Natural killer cell (primary cell): ENCODE measurements at regions not wholly inside any gene's neighbourhood (a gene's known extent, or its start where the extent isn't known, plus 50 kb on each side); places are given as distances from the start of the nearest gene placed in this dataset.

Source experiments
- ATAC-seq, 3 donors: fragments of 150-1000 bp in 2 of 3; fragments of 200-7000 bp in 1 of 3; cut with Tn5 transposase; 1 replicate in 1 of 3; 2 replicates in 2 of 3; pipeline ENCODE4 v1.10.0; 2021; ENCODE audit warnings: mild to moderate bottlenecking in 2 of 3, moderate library complexity in 2 of 3
- DNase-seq, 2 donors: peaks; one replicate each; pipeline versions ENCODE4 v3.0.0 to v3.0.0-alpha.2; 2013 to 2021; ENCODE audit warnings: mixed read lengths in 1 of 2
- H3K27ac ChIP-seq: one replicate; pipeline ENCODE4 v1.5.1; 2013; ENCODE audit warnings: mild to moderate bottlenecking, low read length
- H3K27me3 ChIP-seq: one replicate; pipeline ENCODE4 v1.6.1; 2013; ENCODE audit warnings: low read length; ENCODE audit not compliant: control insufficient read depth, insufficient read depth
- H3K36me3 ChIP-seq: one replicate; pipeline ENCODE4 v1.6.1; 2013; ENCODE audit warnings: low read length; ENCODE audit not compliant: control insufficient read depth, insufficient read depth
- H3K4me1 ChIP-seq: one replicate; pipeline ENCODE4 v1.6.1; 2013; ENCODE audit warnings: low read length; ENCODE audit not compliant: control insufficient read depth, insufficient read depth
- H3K4me3 ChIP-seq: one replicate; pipeline ENCODE4 v1.5.1; 2013; ENCODE audit warnings: low read length
- H3K9me3 ChIP-seq: one replicate; pipeline ENCODE4 v1.6.1; 2013; ENCODE audit warnings: low read length; ENCODE audit not compliant: control insufficient read depth, insufficient read depth
- H3K27ac Mint-ChIP-seq, 2 donors: one replicate each; pipeline ENCODE4 v1.8.0; 2022; ENCODE audit warnings: mild to moderate bottlenecking in 2 of 2, mixed read lengths in 2 of 2, moderate library complexity in 1 of 2
- H3K27me3 Mint-ChIP-seq, 2 donors: one replicate each; pipeline ENCODE4 v1.8.0; 2022; ENCODE audit warnings: low read depth in 2 of 2, mixed read lengths in 2 of 2
- H3K36me3 Mint-ChIP-seq: one replicate; pipeline ENCODE4 v1.8.0; 2022; ENCODE audit warnings: mixed read lengths
- H3K4me1 Mint-ChIP-seq, 2 donors: one replicate each; pipeline ENCODE4 v1.8.0; 2022; ENCODE audit warnings: mixed read lengths in 2 of 2
- H3K4me3 Mint-ChIP-seq: one replicate; pipeline ENCODE4 v1.8.0; 2022; ENCODE audit warnings: mild to moderate bottlenecking, moderate library complexity, mixed read lengths
- H3K9me3 Mint-ChIP-seq, 2 donors: one replicate each; pipeline ENCODE4 v1.8.0; 2022; ENCODE audit warnings: mixed read lengths in 2 of 2
- CTCF ChIP-seq: fragments of 200-600 bp; IDR thresholded peaks from one replicate; pipeline ENCODE4 v1.8.0; 2022; ENCODE audit warnings: antibody characterized with exemption
- WGBS: methylation state at CpG from one replicate; pipeline ENCODE4 v1.1.7; 2013; ENCODE audit warnings: missing lambda C conversion rate; ENCODE audit not compliant: insufficient coverage; 5-methylcytosine and 5-hydroxymethylcytosine counted together
- intact Hi-C: fragments of 100-400 bp; cut with micrococcal nuclease; formaldehyde crosslinking; loops from one replicate; pipeline ENCODE4 v1.14.2; 2022

GRCh38 chr6:6905961-6906518 is 201.7 kb upstream of the RREB1 start:
- 80% methylated on average over 6 of the region's 6 CpGs for WGBS
- Histone ChIP-seq H3K27ac (no peak overlapping the region), H3K27me3 (no peaks in the 10 kb centered on the region), H3K9me3 (no peaks in the 10 kb centered on the region), H3K4me3 (no peak overlapping the region), H3K36me3 (no peaks in the 10 kb centered on the region), H3K4me1 (no peaks in the 10 kb centered on the region)
- H3K4me1 Mint-ChIP-seq = no peaks in the 10 kb centered on the region
- H3K27ac Mint-ChIP-seq = no peak overlapping the region
- peaks cover 3 to 19% of the 10 kb centered on the region in 2 donors for H3K27me3 Mint-ChIP-seq
- intact Hi-C loops = no loop called here
- DNase-seq (no peak), ATAC-seq (no peak)
- H3K4me3 Mint-ChIP-seq = no peak overlapping the region
- no peak for TF ChIP-seq CTCF
- H3K36me3 Mint-ChIP-seq = no peaks in the 10 kb centered on the region
- no peaks in the 10 kb centered on the region for H3K9me3 Mint-ChIP-seq

- Histone ChIP-seq H3K4me1 (no peaks in the 10 kb centered on the region), H3K27me3 (no peaks in the 10 kb centered on the region), H3K9me3 (no peaks in the 10 kb centered on the region), H3K4me3 (no peak overlapping the region), H3K36me3 (no peaks in the 10 kb centered on the region), H3K27ac (no peak overlapping the region)
- H3K4me3 Mint-ChIP-seq = no peak overlapping the region
- no peaks in the 10 kb centered on the region for H3K4me1 Mint-ChIP-seq
- H3K9me3 Mint-ChIP-seq = no peaks in the 10 kb centered on the region
- DNase-seq = no peak
- H3K27ac Mint-ChIP-seq = no peak overlapping the region
- no peak for TF ChIP-seq CTCF
- no peaks in the 10 kb centered on the region for H3K36me3 Mint-ChIP-seq
- H3K27me3 Mint-ChIP-seq = peaks cover 3 to 19% of the 10 kb centered on the region in 2 donors
- no peak for ATAC-seq
- intact Hi-C loops = no loop called here
- 86% methylated on average over 5 of the region's 5 CpGs for WGBS
These were observed 201.1 kb upstream of the RREB1 start for GRCh38 chr6:6906570-6907213.

GRCh38 chr6:6907286-6907685 is 200.5 kb upstream of the RREB1 start:
- Mint-ChIP-seq H3K4me3 (no peak overlapping the region), H3K9me3 (no peaks in the 10 kb centered on the region), H3K27ac (no peak overlapping the region), H3K27me3 (peaks cover 3 to 19% of the 10 kb centered on the region in 2 donors), H3K36me3 (no peaks in the 10 kb centered on the region), H3K4me1 (no peaks in the 10 kb centered on the region)
- Histone ChIP-seq H3K27ac (no peak overlapping the region), H3K9me3 (no peaks in the 10 kb centered on the region), H3K27me3 (no peaks in the 10 kb centered on the region), H3K4me1 (no peaks in the 10 kb centered on the region), H3K4me3 (no peak overlapping the region), H3K36me3 (no peaks in the 10 kb centered on the region)
- DNase-seq (no peak), ATAC-seq (no peak)
- TF ChIP-seq CTCF = no peak
- WGBS = 84% methylated on average over 4 of the region's 4 CpGs
- intact Hi-C loops = no loop called here

GRCh38 chr6:6908121-6908520 is 199.6 kb upstream of the RREB1 start:
- no peak overlapping the region for H3K27ac Mint-ChIP-seq
- H3K4me3 Mint-ChIP-seq = no peak overlapping the region
- ATAC-seq (no peak), DNase-seq (no peak)
- Histone ChIP-seq H3K4me1 (no peaks in the 10 kb centered on the region), H3K27ac (no peak overlapping the region), H3K4me3 (no peak overlapping the region), H3K36me3 (no peaks in the 10 kb centered on the region), H3K27me3 (no peaks in the 10 kb centered on the region), H3K9me3 (no peaks in the 10 kb centered on the region)
- intact Hi-C loops = no loop called here
- H3K27me3 Mint-ChIP-seq = peaks cover 3 to 19% of the 10 kb centered on the region in 2 donors
- no peaks in the 10 kb centered on the region for H3K9me3 Mint-ChIP-seq
- H3K36me3 Mint-ChIP-seq = no peaks in the 10 kb centered on the region
- H3K4me1 Mint-ChIP-seq = no peaks in the 10 kb centered on the region
- no peak for TF ChIP-seq CTCF
- no CpG with 5 or more reads among the region's 1 CpG for WGBS
